HG03060 (cell line): ENCODE measurements at regions not wholly inside any gene's neighbourhood (a gene's known extent, or its start where the extent isn't known, plus 50 kb on each side); places are given as distances from the start of the nearest gene placed in this dataset.

Experiments used
- ATAC-seq: cut with Tn5 transposase; IDR thresholded peaks from one replicate; pipeline ENCODE4 v1.9.1; 2021; ENCODE audit warnings: low read depth, moderate number of reproducible peaks; ENCODE audit not compliant: unreplicated experiment

DNA sequence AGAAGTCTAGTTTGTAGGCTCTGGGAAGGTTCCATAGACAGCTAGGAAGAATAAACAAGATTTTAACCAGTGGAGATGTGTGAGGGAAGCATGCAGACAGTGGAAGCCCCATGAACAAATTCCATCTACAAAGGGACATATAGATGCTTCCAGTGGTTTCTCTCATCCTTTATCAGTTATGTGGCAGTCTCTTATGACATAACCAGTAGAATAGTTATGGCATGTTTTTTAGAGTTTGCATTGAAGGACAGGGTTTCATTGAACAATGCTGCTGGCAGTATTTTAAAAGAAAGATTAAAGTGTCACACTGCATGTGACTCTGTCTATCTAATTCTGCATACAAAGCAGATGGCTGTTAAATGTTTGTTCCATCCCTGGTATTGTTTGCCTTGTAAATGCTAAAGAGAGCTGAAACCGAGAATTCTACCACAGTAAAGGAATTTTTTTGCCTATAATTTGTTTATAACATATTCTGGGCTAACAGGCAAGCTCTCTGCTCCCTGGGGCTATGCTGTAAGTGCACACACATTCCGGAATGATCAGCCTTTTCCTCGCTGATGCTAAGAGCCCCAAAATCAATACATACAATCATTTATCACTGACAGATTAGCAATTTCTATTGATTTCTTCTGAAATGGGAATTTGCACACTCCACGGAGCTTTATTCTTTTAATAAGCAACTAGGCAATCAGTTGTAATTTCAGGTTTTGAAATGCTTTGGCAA, 76.8 kb upstream of the PELI1 start:
- ATAC-seq: no peak

DNA sequence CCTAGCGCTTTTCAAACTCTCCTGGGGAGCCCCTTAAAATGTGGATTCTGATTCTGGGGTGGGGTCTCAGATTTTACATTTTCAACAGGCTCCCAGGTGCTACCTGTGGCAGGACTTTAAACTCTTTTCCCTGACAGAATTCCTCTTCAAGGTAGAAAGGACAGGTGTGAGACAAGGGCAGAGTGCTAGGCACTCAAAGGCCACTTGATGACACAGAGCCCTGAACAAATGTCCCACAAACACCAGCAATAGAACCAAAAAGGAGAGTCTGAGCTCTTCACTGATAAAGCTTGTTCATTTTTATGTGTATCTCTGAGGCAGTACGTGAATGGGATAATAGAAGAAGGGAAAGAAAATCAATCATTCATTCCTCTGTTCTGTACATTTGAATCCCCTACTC, 77.7 kb upstream of the PELI1 start:
- no peak for ATAC-seq

DNA sequence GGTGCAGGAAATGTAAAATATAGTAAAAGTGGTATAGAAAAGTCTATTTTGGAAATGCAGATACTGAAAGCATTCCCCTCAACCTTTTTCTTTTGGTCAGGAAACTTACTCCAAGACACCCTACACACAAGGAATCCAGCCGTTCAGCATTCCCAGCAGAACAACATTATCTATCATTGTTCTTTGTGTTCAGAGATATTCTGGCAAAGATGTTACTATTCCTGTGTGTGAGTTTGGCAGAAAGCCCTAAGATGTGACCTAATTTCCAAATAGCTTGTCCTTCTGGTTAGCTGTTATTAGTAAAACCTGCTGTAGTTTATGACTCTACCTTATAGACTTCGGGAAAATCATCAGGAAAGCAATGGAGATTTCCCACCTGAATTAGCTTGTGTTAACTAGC, 78.1 kb upstream of the PELI1 start:
- ATAC-seq: no peak

DNA sequence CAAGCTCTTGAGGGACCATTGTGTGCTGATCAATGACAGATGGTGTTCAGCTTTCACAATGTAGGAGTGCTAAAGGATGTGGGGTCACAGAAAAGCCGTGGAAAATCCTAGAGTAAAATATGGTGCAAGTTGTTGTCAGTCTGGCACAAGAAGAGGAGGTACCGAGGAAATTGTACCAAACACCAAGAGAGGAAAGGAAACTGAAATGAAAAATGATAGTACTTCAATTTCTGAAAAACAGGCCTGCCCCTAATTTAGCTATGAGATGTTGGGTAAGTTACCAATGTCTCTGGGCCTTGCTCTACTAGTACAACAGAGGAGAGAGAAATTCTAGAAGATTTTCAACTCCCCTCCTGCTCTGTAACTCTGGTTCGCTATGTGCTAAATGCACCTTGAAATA, 78.8 kb upstream of the PELI1 start:
- no peak for ATAC-seq

DNA sequence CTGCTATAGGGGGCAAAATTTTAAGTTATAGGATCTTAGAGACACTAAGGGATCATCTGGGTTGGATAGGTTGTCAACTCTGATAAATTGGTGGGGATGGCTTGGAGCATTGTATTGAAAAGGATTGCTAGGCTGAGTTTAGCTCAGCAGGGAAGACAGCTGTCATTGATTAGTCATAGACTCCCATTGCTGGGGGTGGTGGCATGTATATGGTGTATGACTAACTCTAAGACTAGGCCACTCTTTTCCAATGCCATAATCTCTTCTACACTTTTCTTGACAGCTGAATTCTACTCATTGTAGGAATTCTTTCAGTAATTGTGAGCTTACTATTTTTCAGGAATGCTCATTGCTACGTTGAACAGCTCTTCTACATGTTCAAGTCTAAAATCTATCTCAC, 81.3 kb upstream of the PELI1 start:
- no peak for ATAC-seq

DNA sequence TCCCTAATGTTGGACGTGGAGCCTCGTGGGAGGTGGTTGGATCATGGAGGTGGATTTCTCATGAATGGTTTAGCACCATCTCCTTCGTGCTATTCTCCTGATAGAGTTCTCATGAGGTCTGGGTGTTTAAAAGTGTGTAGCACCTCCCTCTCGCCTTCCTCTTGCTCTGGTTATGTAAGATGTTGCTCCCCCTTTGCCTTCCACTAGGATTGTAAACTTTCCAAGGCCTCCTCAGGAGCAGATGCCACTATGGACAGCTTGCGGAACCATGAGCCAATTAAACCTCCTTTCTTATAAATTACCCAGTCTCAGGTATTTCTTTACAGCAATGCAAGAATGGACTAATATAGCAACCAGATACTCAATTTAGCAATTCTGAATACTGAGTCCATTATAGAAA, 82.4 kb upstream of the PELI1 start:
- no peak for ATAC-seq

DNA sequence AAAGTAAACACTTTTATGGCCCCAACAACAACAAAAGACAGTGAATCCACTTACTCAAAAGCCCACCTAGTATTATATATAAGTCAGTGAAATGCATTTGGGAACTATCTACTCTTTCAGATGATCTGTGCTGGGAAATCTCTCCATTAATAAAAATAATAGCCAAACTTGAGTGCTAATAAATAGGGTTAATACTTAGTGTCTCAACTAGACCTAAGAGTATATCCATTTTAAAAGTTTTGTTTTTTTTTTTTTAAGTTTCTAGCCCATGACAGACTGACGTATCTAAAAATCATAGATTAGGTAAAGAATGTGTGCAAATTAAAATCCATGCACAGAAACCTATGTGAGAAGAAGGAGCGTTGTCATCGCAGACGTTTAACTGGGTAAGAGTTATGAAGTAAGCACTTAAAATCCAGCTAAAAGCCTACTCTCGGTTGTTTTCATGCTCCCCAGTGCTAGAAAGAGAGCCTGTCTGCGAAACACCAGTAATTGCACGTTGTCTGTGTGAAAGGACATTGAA, 83.4 kb upstream of the PELI1 start:
- no peak for ATAC-seq

DNA sequence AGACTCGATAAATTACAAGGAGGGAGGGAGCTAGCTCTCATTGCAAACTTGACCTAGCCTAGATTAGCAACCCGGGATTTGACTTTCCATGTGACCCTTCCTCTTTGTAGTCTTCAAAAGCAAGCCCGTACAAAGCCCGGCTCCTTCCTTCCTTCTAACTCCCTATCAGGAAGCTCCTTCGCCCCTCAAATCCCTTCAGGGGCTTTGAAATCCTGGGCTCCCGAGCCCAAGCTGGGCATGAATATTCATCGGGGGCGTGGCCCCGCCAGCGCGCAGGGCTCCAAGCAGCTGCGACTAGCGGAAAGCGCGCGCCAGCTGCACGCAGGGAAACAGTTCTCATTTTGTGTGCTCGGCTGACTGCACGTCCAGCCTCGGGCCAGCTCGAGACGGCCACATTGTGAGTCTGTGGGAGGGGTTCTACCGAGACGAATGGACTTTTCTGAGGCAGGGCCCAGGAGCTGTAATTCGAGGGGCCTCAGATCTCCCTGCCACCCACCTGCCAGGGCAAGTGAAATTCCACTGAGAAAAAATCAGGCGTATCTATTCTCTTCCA, 84.0 kb upstream of the PELI1 start:
- peak; percentile 85 for ATAC-seq

DNA sequence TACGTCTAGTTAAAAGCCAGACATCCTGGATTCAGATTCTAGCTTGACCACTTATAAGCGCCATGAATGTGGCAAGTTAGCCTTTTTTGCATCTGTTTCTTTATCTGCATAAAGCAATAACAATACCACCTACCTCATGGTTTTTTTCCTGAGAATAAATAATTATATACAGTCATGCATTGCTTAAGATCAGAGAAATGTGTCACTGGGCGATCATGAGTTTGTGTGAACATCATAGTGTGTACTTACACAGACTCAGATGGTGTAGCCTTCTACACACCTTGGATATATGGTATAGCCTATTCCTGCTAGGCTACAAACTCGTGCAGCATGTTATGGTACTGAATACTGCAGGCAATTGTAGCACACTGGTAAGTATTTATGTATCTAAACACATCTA, 84.7 kb upstream of the PELI1 start:
- no peak for ATAC-seq

DNA sequence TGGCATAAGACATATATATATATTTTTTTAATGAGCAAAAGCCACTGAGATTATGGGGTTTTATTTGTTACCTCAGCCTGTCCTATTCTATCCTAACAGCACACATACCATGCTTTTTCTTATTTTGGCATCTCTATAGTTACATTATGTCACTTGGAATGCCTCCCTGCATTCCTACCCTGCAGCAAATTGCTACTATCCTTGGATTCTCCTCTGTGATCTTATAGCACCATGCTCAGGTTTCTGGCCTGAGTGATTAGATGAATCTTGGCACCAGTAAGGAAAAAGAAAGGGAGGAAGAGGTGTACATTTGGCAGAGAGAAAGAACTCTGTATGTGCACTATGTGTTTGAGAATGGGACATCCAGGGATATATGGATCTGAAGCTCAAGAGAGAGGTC, 86.3 kb upstream of the PELI1 start:
- ATAC-seq: no peak

DNA sequence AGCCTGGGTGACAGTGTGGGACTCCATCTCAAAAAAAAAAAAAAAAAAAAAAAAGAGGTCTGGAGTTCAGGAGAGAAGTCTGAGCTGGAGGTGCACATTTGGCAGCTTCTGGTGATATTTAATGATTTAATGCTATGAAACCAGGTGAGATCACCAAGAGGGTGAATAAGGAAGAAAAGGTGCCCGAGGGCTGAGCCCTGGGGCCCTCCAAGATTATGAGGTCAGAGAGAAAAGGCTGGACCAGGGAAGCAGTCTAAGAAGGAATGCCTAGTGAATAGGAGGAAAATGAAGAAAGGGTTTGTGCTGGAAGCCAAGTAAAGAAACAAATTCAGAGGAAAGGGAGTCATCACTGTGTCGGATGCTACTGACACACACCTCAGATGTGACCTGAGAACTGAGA, 88.0 kb upstream of the PELI1 start:
- ATAC-seq: no peak

DNA sequence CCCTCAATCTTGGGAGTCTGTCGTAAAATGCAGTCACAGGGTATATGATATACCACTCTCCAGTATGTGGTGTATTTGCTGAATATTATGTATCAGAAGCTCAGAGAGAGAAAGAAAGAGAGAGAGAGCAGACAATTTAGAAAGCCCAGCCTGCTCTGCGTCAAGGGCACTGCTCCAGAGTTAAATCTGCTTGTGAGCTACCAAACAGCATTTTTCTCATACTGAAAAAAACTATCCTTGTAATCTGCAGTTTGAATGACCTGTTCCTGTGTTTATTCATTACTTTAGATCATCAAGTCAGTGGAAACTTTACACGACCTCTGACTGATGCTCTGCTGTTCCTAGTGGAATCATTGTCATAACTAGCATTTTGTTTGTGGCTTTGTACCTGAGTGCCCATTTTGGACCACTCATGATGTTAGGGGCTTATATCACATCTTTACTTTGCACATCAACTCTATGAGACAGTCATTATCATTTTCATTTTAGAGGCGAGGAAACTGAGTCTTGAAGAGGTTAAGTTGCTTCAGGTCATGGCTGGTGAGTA, 89.2 kb upstream of the PELI1 start:
- ATAC-seq: no peak

DNA sequence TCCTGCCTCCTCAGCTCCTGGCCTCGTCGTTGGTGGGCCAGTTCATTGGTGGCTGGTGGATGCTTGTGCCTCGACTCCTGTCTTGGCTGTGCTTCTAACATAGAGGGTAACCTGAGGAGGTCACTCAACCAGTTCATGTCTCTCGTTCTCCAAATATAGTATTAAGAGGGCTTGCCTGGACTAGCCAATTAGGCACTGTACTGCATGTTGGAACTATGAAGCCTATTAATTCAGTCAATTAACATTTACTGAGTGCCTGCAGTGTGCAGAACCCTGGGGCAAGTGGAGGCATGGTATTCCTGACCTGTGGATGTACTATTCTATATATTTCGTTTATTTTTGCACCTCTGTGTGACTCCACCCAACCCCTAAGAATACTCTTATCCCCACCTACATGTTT, 89.9 kb upstream of the PELI1 start:
- ATAC-seq: no peak

DNA sequence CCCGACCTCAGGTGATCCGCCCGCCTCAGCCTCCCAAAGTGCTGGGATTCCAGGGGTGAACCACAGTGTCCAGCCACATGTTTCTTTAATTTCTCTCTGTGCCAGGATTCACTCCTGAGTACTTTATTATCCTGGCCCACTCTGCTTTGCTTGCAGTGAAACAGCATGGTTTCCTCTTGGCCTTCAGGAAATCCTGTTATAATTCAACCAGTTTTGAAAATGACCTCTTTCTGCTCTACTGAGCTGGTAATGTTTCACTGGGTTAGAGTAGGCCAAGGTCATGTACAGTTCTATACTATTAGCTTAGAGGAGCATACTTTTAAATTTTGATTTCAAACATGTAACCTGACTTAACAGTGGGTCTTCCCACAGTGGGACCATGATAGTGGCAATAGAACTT, 90.6 kb upstream of the PELI1 start:
- ATAC-seq: no peak

DNA sequence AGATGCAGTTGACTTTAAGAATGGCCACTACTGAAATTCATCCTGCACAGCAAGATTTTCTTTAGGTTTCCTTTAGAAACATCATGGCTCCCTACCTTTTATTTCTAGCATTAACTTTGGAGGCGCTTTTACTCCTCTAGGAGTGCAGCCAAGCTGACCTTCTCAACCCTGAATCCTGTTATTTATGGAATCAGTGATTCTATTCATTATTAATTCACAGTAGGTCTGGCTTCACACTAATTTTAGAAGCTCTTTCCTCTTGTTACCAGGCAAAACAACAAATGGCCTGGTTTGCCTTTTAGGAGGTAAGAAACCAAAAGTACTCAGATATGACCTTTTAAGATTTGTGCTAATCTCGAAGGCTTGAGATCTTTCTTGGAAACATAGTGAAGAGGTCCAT, 93.0 kb upstream of the PELI1 start:
- ATAC-seq: no peak

DNA sequence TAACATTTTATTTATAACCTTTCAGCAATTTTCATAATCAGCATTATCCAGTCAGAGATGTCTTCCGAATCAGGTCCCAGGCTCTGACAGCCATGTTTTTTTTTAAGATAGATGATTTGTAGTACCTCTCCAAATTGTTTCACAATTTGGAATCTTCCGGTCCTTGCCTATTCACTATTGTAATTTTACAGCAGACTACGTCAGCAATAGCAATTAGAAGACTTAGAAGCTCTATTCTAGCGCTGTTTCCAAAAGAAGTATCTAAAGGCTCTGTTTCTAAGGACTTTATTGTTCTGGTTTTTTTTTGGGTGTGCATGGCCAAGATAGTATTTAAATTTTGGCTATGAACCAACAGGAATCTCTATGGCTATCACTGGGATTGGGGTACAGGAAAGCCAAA, 94.6 kb upstream of the PELI1 start:
- ATAC-seq: no peak

DNA sequence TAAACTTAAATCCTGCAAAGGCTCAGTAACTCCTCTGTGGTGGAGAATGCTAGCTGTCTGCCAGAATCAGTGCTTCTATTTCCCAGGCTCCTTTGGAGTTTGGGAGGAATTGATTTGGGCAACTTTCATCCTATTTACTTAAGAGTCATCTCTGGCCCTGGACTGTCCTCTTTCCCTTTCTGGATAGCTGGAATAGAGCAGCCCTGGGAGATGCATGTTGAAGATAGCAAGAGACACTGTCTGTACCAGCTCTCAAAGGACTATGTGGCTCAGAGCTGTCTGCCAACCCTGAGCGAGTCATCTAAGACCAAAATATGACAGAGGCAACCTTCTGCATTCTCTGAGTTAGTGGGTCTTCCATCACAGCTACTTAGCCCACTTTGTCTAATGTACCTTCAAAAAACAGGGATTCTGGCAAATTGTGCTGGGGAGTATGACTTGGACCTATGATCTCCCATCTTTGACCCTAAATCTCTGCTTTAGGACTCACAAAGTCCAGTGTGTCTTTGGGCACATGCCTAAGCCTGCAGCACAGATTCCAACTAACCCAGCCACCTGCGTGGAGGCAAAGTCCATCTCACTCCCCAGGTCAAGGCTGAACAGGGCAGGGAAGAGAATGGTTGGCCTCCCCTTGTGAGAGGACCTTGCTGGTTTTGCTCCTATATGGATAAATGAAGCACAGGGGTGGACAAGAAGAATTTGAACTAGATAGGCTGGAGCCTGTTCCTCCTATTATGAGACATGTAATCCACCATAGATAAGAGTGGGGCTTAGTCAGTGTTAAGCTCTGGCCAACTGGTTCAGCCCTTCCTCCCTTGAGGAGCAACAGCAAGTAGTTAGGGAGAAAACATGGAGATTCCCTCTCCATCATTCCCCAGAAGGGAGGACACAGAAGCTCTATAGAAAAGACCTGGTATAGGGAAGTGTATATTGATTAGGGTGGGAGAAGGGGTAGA, 99.1 kb upstream of the PELI1 start:
- ATAC-seq: no peak

DNA sequence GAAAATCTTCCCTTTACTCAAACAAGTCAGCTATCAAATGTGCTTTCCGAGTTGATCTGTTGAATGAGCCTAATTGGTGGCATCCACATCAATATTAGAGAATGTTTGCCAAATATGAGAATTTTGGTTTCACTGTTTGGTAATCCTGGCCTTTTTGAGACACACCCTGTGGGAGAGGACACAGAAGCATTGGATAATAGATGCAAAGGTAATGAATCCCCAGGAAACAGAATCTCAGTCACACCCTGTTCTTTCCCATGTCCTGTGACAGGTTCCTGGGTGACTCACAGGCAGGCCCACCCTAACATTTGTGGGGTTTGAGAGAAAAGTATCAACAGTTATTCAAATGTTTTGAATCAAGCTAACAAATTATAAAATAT, 99.8 kb upstream of the PELI1 start:
- ATAC-seq: no peak

DNA sequence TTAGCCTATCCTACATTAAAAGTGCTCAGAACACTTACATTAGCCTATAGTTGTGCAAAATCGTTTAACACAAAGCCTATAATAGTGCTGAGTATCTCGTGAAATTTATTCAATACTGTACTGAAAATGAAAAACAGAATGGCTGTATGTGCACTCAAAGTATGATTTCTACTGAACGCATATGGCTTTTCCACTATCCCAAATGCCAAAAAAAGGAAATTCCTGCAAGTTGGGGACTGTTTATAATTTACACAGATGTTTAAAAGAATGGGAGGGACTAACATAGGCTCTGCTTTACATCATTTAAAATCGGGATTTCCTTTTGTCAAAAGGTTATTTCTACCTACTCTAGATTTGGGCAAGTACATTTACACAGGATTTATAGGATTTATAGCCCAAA, 101.4 kb upstream of the PELI1 start:
- ATAC-seq: no peak

DNA sequence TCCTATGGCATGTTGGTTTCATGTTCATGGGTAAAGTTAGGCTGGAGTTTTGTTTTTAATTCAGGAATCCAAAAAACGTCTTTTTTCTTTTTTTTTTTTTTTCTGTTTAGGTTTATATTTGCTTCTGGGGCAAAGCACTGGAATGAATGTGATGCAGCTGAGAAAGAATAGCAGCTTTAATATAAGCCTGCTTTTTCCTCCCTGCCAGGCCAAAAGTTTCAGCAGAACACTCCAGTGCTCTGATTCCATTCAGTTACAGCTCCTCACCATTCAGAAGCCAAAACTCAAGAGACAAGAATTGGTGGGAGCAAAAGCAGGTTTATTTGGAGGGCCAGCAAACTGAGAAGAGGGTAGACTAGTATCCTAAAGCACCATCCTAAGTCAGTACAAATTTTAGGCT, 102.7 kb upstream of the PELI1 start:
- ATAC-seq: no peak

DNA sequence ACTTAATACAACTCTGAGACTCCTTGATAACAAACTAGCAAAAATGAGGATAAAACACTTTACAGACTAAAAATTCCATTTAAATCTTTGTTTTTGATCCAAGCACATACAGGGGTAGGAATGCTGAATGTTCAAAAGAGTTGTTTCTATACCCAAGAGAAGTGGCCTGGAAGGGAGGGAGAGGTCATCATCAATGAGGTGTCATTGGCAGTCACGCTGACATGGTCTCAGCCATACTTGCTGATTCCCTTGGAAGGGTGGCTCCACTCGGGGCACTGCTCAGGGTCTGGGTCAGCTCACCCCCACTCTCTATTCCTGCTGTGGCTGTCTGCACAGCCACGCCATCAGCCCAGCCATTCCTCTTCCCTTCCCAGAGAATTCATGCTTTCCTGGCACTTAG, 105.2 kb upstream of the PELI1 start:
- no peak for ATAC-seq
